NB4 (cell line): ENCODE measurements at regions not wholly inside any gene's neighbourhood (a gene's known extent, or its start where the extent isn't known, plus 50 kb on each side); places are given as distances from the start of the nearest gene placed in this dataset.

Experiments used
- DNase-seq: peaks from one replicate; pipeline ENCODE4 v3.0.0; 2010; ENCODE audit warnings: low read depth
- H3K4me3 ChIP-seq: one replicate; pipeline ENCODE4 v1.5.1; 2011; ENCODE audit warnings: mild to moderate bottlenecking, low read depth, low read length, moderate library complexity
- CTCF ChIP-seq: IDR thresholded peaks from one replicate; pipeline ENCODE4 v1.5.1; 2012; ENCODE audit warnings: low read depth, low read length
- MAX ChIP-seq: IDR thresholded peaks from 2 replicates; pipeline ENCODE4 v1.6.1; 2011; ENCODE audit warnings: low read depth, low read length
- MYC ChIP-seq: IDR thresholded peaks from 2 replicates; pipeline ENCODE4 v1.6.1; 2011; ENCODE audit warnings: low read depth, low read length
- POLR2A ChIP-seq: IDR thresholded peaks from 2 replicates; pipeline ENCODE4 v1.6.1; 2011; ENCODE audit warnings: mild to moderate bottlenecking; ENCODE audit not compliant: insufficient read length; ENCODE audit errors: extremely low read depth

GRCh38 chr9:676780-677438, 164.6 kb upstream of the DMRT1 start:
- no peak overlapping the region for H3K4me3 ChIP-seq
- no peak for DNase-seq
- no peak for TF ChIP-seq CTCF
- TF ChIP-seq MYC = no peak
- TF ChIP-seq POLR2A = no peak
- no peak for TF ChIP-seq MAX

GRCh38 chr9:677461-678097, 163.9 kb upstream of the DMRT1 start:
- H3K4me3 ChIP-seq = no peak overlapping the region
- TF ChIP-seq POLR2A = no peak
- TF ChIP-seq CTCF = no peak
- no peak for TF ChIP-seq MAX
- TF ChIP-seq MYC = no peak
- DNase-seq = no peak

- TF ChIP-seq POLR2A (no peak), MYC (no peak), CTCF (no peak), MAX (no peak)
- no peak for DNase-seq
- H3K4me3 ChIP-seq = no peak overlapping the region
Measured at GRCh38 chr9:678897-679296, 162.6 kb upstream of the DMRT1 start.

GRCh38 chr9:679462-679861, 162.0 kb upstream of the DMRT1 start:
- DNase-seq = no peak
- no peak overlapping the region for H3K4me3 ChIP-seq
- TF ChIP-seq POLR2A = no peak
- TF ChIP-seq MAX = no peak
- TF ChIP-seq CTCF = no peak
- no peak for TF ChIP-seq MYC

- TF ChIP-seq MYC = no peak
- H3K4me3 ChIP-seq = no peak overlapping the region
Measured at GRCh38 chr9:680106-680505, 161.4 kb upstream of the DMRT1 start.

GRCh38 chr9:682633-683508, 158.6 kb upstream of the DMRT1 start:
- TF ChIP-seq POLR2A = no peak
- no peak for TF ChIP-seq MYC
- TF ChIP-seq MAX = no peak
- TF ChIP-seq CTCF = no peak
- H3K4me3 ChIP-seq = no peak overlapping the region
- no peak for DNase-seq

More at GRCh38 chr9:680106-680505, 161.4 kb upstream of the DMRT1 start:
- no peak for DNase-seq
